ENCODE measurements at regions not wholly inside any gene's neighbourhood (a gene's known extent, or its start where the extent isn't known, plus 50 kb on each side); places are given as distances from the start of the nearest gene placed in this dataset.

DNA sequence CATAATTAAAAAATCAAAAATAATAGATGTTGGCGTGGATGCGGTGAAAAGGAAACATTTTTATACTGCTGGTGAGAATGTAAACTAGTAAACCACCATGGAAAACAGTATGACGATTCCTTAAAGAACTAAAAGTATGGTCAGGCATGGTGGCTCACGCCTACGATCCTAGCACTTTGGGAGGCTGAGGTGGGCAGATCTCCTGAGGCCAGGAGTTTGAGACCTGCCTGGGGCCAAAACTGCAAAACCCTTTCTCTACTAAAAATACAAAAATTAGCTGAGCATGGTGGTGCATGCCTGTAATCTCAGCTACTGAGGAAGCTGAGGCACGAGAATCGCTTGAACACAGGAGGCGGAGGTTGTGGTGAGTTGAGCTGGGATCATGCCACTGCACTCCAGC lies 195.7 kb upstream of the BMP4 start:
- H3K36me3 ChIP-seq (ENCODE audit: control insufficient read depth, insufficient read depth, low read length) = no peaks in the 10 kb centered on the region
- no peak overlapping the region for H2AFZ ChIP-seq (replicated peaks; ENCODE audit: low read length, poor library complexity)
- H3K79me1 ChIP-seq (ENCODE audit: low read depth in 1 of 2, low read length in 2 of 2) = no peaks in the 10 kb centered on the region
- no peak overlapping the region for H3K4me2 ChIP-seq (ENCODE audit: low read depth, low read length)
- H3K9me3 ChIP-seq (ENCODE audit: control insufficient read depth, insufficient read depth, low read length) = no peaks in the 10 kb centered on the region
- no peak overlapping the region for H4K8ac ChIP-seq (ENCODE audit: low read depth in 2 of 2, low read length in 2 of 2)
- H3K4ac ChIP-seq (ENCODE audit: low read depth, low read length) = no peak overlapping the region
- ATAC-seq (ENCODE audit: low read depth) = no peak
- no peaks in the 10 kb centered on the region for H3K4me1 ChIP-seq (ENCODE audit: control insufficient read depth, insufficient read depth, low read length)
- H3K4me3 ChIP-seq (ENCODE audit: insufficient read depth, low read depth, low read length) = no peak overlapping the region
- ChIA-PET POLR2A (ENCODE audit: unreplicated experiment) (interaction anchor here (0.6 kb wide), 1 partner anchor 26 kb away, joined by 3 read pairs; no protein-coding TSS in a partner anchor), CTCF (no interaction called here)
- H2BK120ac ChIP-seq (ENCODE audit: low read depth, low read length) = no peak overlapping the region
- H3K27me3 ChIP-seq (ENCODE audit: control insufficient read depth, insufficient read depth, low read length) = no peaks in the 10 kb centered on the region; the same call in 1 of the 2 replicates
- H3K9me1 ChIP-seq (ENCODE audit: insufficient read depth, low read length) = no peaks in the 10 kb centered on the region
- H3K23ac ChIP-seq (ENCODE audit: low read depth, low read length) = no peak overlapping the region
- H2BK15ac ChIP-seq (ENCODE audit: low read depth, low read length) = no peak overlapping the region
- in situ Hi-C loops (cut with MboI; ENCODE audit: low sequenced_read_pairs) (no loop called here), intact Hi-C loops (cut with micrococcal nuclease) (no loop called here), dilution Hi-C loops (cut with HindIII; ENCODE audit: low sequenced_read_pairs, unreplicated experiment) (no loop called here)
- H2AK9ac ChIP-seq (replicated peaks; ENCODE audit: low read depth, low read length, poor library complexity) = no peak overlapping the region
- H4K5ac ChIP-seq (ENCODE audit: low read depth, low read length) = no peak overlapping the region
- DNase-seq = no peak
- no peak for TF ChIP-seq FOS (IDR thresholded peaks at IDR 0.05; ENCODE audit: low read depth, low read length)
- TF ChIP-seq MAFK (IDR thresholded peaks at IDR 0.05; ENCODE audit: low read depth, low read length) = no peak
- no peak for TF ChIP-seq POLR2A (IDR thresholded peaks at IDR 0.05; ENCODE audit: low read depth, low read length)
- TF ChIP-seq NFE2L2 (IDR thresholded peaks at IDR 0.05; ENCODE audit: low read depth, low read length) = no peak
- no peak for TF ChIP-seq CTCF (conservative IDR thresholded peaks at IDR 0.05; ENCODE audit: low read depth, low read length)
- no peak for TF ChIP-seq MXI1 (IDR thresholded peaks at IDR 0.05; ENCODE audit: borderline replicate concordance, low read depth, low read length)
- TF ChIP-seq SMC3 (IDR thresholded peaks at IDR 0.05; ENCODE audit: low read depth, low read length) = no peak
- H3K56ac ChIP-seq (ENCODE audit: extremely low read depth, insufficient read depth, low read length) = no peak overlapping the region
- H3K14ac ChIP-seq (replicated peaks; ENCODE audit: low read depth, low read length) = no peak overlapping the region
- H3K27ac ChIP-seq (ENCODE audit: insufficient read depth, low read length) = no peak overlapping the region
- H4K91ac ChIP-seq (ENCODE audit: insufficient read depth, low read depth, low read length) = no peak overlapping the region
- H3K9ac ChIP-seq (ENCODE audit: low read depth, low read length) = no peak overlapping the region
- no peak overlapping the region for H3K18ac ChIP-seq (ENCODE audit: low read depth, low read length)
- H2AK5ac ChIP-seq (ENCODE audit: low read depth, low read length) = no peak overlapping the region
- WGBS, 2 experiments (ENCODE audit: extremely low coverage in 2 of 2, insufficient read length in 1 of 2) = 80% methylated on average over 1 of the region's 8 CpGs; no CpG with 5 or more reads in 1 of the 2 experiments
- no TSS peak for BruUV-seq (replicated peaks)
- H2BK20ac ChIP-seq (ENCODE audit: low read depth, low read length) = no peak overlapping the region
- H2BK5ac ChIP-seq (ENCODE audit: low read depth, low read length, poor library complexity, severe bottlenecking) = no peak overlapping the region
- no peaks in the 10 kb centered on the region for H4K20me1 ChIP-seq (ENCODE audit: insufficient read depth, low read length)
